GM12872 (cell line): ENCODE measurements at regions not wholly inside any gene's neighbourhood (a gene's known extent, or its start where the extent isn't known, plus 50 kb on each side); places are given as distances from the start of the nearest gene placed in this dataset.

Experiments used
- CTCF ChIP-seq: IDR thresholded peaks from 3 replicates; pipeline ENCODE4 v1.5.1; 2011; ENCODE audit warnings: low read depth, mild to moderate bottlenecking, low read length, moderate library complexity; ENCODE audit not compliant: insufficient read depth

GRCh38 chr20:57112448-57112847, 154.0 kb downstream of the BMP7 start:
- TF ChIP-seq CTCF = no peak

GRCh38 chr20:57114290-57115005, 152.0 kb downstream of the BMP7 start:
- no peak for TF ChIP-seq CTCF

GRCh38 chr20:57117296-57117695, 149.1 kb downstream of the BMP7 start:
- TF ChIP-seq CTCF = no peak

GRCh38 chr20:57118107-57118769, 148.2 kb downstream of the BMP7 start:
- no peak for TF ChIP-seq CTCF
